Neural progenitor cell (in vitro differentiated cells): ENCODE measurements at regions not wholly inside any gene's neighbourhood (a gene's known extent, or its start where the extent isn't known, plus 50 kb on each side); places are given as distances from the start of the nearest gene placed in this dataset.

Experiments used
- DNase-seq: peaks from one replicate; pipeline ENCODE4 v3.0.0-alpha.2; 2016; ENCODE audit warnings: low spot score
- H2AFZ ChIP-seq: fragments of 200-600 bp; sonication (generic); replicated peaks from 2 replicates; pipeline ENCODE4 v1.6.1; 2016; ENCODE audit warnings: antibody characterized with exemption
- H3F3A ChIP-seq: fragments of 200-600 bp; sonication (generic); 2 replicates; pipeline ENCODE4 v1.6.1; 2016; ENCODE audit warnings: antibody characterized with exemption, low read depth
- H3K27ac ChIP-seq: fragments of 200-600 bp; sonication (generic); 2 replicates; pipeline ENCODE4 v1.5.1; 2016; ENCODE audit warnings: mild to moderate bottlenecking
- H3K27me3 ChIP-seq: fragments of 200-600 bp; sonication (generic); 2 replicates; pipeline ENCODE4 v1.6.1; 2016; ENCODE audit warnings: mild to moderate bottlenecking, moderate library complexity
- H3K36me3 ChIP-seq: fragments of 200-600 bp; sonication (generic); 2 replicates; pipeline ENCODE4 v1.5.1; 2016
- H3K4me1 ChIP-seq: fragments of 200-600 bp; sonication (generic); 2 replicates; pipeline ENCODE4 v1.6.1; 2016; ENCODE audit warnings: mixed run types
- H3K4me2 ChIP-seq: fragments of 200-600 bp; sonication (generic); 2 replicates; pipeline ENCODE4 v1.6.1; 2016
- H3K4me3 ChIP-seq: fragments of 200-600 bp; sonication (generic); 2 replicates; pipeline ENCODE4 v1.5.1; 2016
- H3K79me2 ChIP-seq: fragments of 200-600 bp; sonication (generic); 2 replicates; pipeline ENCODE4 v1.6.1; 2016; ENCODE audit warnings: low read depth
- H3K9ac ChIP-seq: fragments of 200-600 bp; sonication (generic); 2 replicates; pipeline ENCODE4 v1.6.1; 2016
- H3K9me3 ChIP-seq: fragments of 200-600 bp; sonication (generic); 2 replicates; pipeline ENCODE4 v1.5.1; 2016; ENCODE audit warnings: low read depth
- H4K20me1 ChIP-seq: fragments of 200-600 bp; sonication (generic); 2 replicates; pipeline ENCODE4 v1.6.1; 2016; ENCODE audit warnings: low read depth
- H3K27ac Mint-ChIP-seq: 3 replicates; pipeline ENCODE4 v1.8.0; 2021; ENCODE audit warnings: mixed read lengths
- H3K27me3 Mint-ChIP-seq: 2 replicates; pipeline ENCODE4 v1.8.0; 2022; ENCODE audit warnings: low read depth, mild to moderate bottlenecking, inconsistent platforms, moderate library complexity, mixed read lengths; ENCODE audit not compliant: insufficient read depth
- H3K36me3 Mint-ChIP-seq: 3 replicates; pipeline ENCODE4 v1.8.0; 2021; ENCODE audit warnings: mixed read lengths
- H3K4me1 Mint-ChIP-seq: 3 replicates; pipeline ENCODE4 v1.8.0; 2021; ENCODE audit warnings: mixed read lengths
- H3K4me3 Mint-ChIP-seq: 3 replicates; pipeline ENCODE4 v1.8.0; 2021; ENCODE audit warnings: mild to moderate bottlenecking, moderate library complexity, mixed read lengths
- H3K9me3 Mint-ChIP-seq: 3 replicates; pipeline ENCODE4 v1.8.0; 2020; ENCODE audit warnings: mixed read lengths
- EZH2 ChIP-seq: fragments of 200-600 bp; sonication (generic); IDR thresholded peaks from 2 replicates; pipeline ENCODE4 v1.6.1; 2017; ENCODE audit warnings: antibody characterized with exemption, mild to moderate bottlenecking, moderate library complexity
- EZH2phosphoT487 ChIP-seq: fragments of 200-600 bp; sonication (generic); IDR thresholded peaks from 2 replicates; pipeline ENCODE4 v1.6.1; 2017; ENCODE audit warnings: antibody characterized with exemption
- TF ChIP-seq, protein P1 (sequence below): fragments of 200-600 bp; sonication (generic); IDR thresholded peaks from 2 replicates; pipeline ENCODE4 v1.5.1; 2017; ENCODE audit warnings: antibody characterized with exemption, mild to moderate bottlenecking

DNA sequence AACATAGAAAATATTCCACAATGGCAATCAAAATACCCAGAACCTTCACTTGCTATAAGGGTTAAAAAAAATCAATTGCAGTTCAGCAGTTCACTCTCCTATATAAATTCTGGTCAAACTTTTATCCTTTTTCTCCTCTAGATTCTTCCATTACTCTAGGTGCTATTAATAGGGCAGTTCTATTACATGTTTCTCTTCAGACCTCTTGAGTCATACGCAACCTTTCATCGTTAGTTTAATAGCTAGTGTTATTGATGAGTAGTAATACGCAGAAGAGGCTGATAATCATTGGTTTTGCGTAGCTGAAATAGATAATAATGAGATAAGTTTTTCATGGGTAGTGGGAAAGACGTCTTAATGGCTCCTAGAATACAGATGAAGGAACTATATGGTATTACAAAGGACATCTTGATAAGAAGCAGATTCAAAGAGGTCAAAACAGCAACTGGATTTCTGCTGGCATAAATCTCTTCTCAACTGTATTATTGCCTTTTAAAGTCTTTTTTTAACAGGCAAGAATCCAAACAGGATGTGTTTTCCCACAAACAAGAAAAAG is 118.3 kb upstream of the STARD13 start:
- no peaks in the 10 kb centered on the region for H3F3A ChIP-seq
- Mint-ChIP-seq H3K9me3 (peaks cover 3% of the 10 kb centered on the region), H3K4me3 (no peak overlapping the region), H3K27ac (peak overlapping the region; percentile 64), H3K36me3 (no peaks in the 10 kb centered on the region), H3K27me3 (peaks cover 3% of the 10 kb centered on the region), H3K4me1 (peaks cover 10% of the 10 kb centered on the region)
- DNase-seq, result no peak
- no peaks in the 10 kb centered on the region for H3K79me2 ChIP-seq
- no peak overlapping the region for H3K9ac ChIP-seq
- H4K20me1 ChIP-seq, result no peaks in the 10 kb centered on the region
- TF ChIP-seq, protein P1, sequence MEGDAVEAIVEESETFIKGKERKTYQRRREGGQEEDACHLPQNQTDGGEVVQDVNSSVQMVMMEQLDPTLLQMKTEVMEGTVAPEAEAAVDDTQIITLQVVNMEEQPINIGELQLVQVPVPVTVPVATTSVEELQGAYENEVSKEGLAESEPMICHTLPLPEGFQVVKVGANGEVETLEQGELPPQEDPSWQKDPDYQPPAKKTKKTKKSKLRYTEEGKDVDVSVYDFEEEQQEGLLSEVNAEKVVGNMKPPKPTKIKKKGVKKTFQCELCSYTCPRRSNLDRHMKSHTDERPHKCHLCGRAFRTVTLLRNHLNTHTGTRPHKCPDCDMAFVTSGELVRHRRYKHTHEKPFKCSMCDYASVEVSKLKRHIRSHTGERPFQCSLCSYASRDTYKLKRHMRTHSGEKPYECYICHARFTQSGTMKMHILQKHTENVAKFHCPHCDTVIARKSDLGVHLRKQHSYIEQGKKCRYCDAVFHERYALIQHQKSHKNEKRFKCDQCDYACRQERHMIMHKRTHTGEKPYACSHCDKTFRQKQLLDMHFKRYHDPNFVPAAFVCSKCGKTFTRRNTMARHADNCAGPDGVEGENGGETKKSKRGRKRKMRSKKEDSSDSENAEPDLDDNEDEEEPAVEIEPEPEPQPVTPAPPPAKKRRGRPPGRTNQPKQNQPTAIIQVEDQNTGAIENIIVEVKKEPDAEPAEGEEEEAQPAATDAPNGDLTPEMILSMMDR, result no peak
- TF ChIP-seq EZH2phosphoT487 (no peak), EZH2 (no peak)
- H2AFZ ChIP-seq, result no peak overlapping the region
- no peaks in the 10 kb centered on the region for H3K4me1 ChIP-seq
- no peaks in the 10 kb centered on the region for H3K9me3 ChIP-seq
- H3K27me3 ChIP-seq, result no peaks in the 10 kb centered on the region
- no peak overlapping the region for H3K4me3 ChIP-seq
- no peak overlapping the region for H3K4me2 ChIP-seq
- H3K27ac ChIP-seq, result no peak overlapping the region
- H3K36me3 ChIP-seq, result no peaks in the 10 kb centered on the region

DNA sequence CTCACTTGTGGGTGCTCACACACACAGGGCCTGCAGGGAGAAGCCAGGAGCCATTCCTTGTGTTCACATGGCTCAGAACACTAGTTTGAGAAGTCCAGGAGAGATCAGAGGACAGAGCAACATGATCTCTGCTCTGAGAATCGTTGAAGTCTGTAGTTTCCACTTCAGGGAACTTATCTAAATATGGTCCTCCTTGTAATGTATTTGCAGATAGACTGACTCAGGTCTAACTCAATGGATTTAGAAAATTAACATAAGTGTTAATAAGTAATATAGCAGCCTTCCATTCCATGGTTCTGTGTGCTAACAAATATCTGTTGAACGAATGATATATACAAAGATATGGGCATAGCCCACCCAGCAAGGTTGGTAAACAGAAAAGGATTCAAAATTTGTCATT is 119.8 kb upstream of the STARD13 start:
- no peak overlapping the region for H3K27ac ChIP-seq
- no peaks in the 10 kb centered on the region for H3K27me3 ChIP-seq
- H3K4me1 ChIP-seq, result no peaks in the 10 kb centered on the region

DNA sequence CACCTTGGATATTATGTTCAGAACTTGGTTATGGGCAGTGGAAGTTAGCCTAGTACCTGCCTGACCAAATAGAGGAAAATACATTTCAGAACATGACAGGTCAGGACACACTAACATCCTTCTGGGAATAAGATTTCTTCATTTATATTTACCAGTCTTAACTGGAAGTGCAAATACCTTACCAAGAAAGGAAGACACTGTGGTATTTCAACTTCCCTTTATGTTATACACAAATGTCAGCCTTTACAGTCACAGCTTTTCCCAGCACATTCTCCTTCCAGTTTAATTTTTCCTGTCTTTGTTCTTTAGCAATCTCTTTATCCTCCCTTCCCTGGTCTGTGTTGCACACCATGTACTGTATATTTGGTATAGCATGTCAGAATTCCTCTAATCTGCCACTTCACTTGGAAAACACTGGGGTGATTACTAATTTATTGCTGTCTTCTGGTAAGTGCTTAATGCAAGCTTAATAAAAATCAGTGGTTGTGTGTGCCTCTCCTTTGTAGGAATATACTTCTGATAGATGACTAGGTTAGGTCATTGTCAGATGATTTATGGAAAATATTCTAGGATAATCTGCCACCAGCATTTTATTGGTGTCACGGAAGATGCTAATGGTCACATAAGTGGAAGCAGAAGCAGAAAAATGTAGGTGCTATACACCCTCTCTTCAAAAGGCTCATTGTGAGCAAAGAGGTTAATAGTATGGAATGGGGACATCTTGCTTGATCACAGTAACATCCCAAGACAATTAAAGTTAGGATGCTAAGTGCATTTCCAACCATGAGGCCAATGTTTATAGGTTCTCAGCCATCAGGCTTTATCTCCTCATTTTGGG is 124.3 kb upstream of the STARD13 start:
- Histone ChIP-seq H2AFZ (no peak overlapping the region), H3K4me2 (no peak overlapping the region), H3K4me1 (no peaks in the 10 kb centered on the region), H3K36me3 (no peaks in the 10 kb centered on the region), H3K9me3 (no peaks in the 10 kb centered on the region), H3K27me3 (no peaks in the 10 kb centered on the region), H3K27ac (no peak overlapping the region), H3F3A (no peaks in the 10 kb centered on the region), H3K4me3 (no peak overlapping the region), H4K20me1 (no peaks in the 10 kb centered on the region), H3K9ac (no peak overlapping the region), H3K79me2 (no peaks in the 10 kb centered on the region)
- H3K4me3 Mint-ChIP-seq, result no peak overlapping the region
- peaks cover 8% of the 10 kb centered on the region for H3K4me1 Mint-ChIP-seq
- no peak for TF ChIP-seq EZH2phosphoT487
- TF ChIP-seq, protein P1, result no peak
- no peak for TF ChIP-seq EZH2
- no peaks in the 10 kb centered on the region for H3K36me3 Mint-ChIP-seq
- H3K27ac Mint-ChIP-seq, result no peak overlapping the region
- no peak for DNase-seq
- H3K27me3 Mint-ChIP-seq, result peaks cover 2% of the 10 kb centered on the region
- no peaks in the 10 kb centered on the region for H3K9me3 Mint-ChIP-seq

More for the DNA sequence above, 119.8 kb upstream of the STARD13 start:
- Mint-ChIP-seq H3K4me3 (no peak overlapping the region), H3K9me3 (peaks cover 3% of the 10 kb centered on the region), H3K27me3 (peaks cover 3% of the 10 kb centered on the region), H3K4me1 (peaks cover 14% of the 10 kb centered on the region), H3K36me3 (no peaks in the 10 kb centered on the region), H3K27ac (peak overlapping the region; percentile 69)
- Histone ChIP-seq H3F3A (no peaks in the 10 kb centered on the region), H3K4me2 (no peak overlapping the region), H3K36me3 (no peaks in the 10 kb centered on the region), H3K79me2 (no peaks in the 10 kb centered on the region), H3K9ac (no peak overlapping the region), H2AFZ (no peak overlapping the region), H3K9me3 (no peaks in the 10 kb centered on the region), H4K20me1 (no peaks in the 10 kb centered on the region), H3K4me3 (no peak overlapping the region)
- TF ChIP-seq, protein P1, result no peak
- no peak for TF ChIP-seq EZH2
- no peak for DNase-seq
